ENCODE measurements at regions not wholly inside any gene's neighbourhood (a gene's known extent, or its start where the extent isn't known, plus 50 kb on each side); places are given as distances from the start of the nearest gene placed in this dataset.

- H3K4me1 ChIP-seq = no peaks in the 10 kb centered on the region
- intact Hi-C loops (cut with DNase I) = no loop called here
- no peaks in the 10 kb centered on the region for H3K27me3 ChIP-seq
- H3K36me3 ChIP-seq = no peaks in the 10 kb centered on the region
- ATAC-seq (no peak), DNase-seq (no peak)
- H3K9me3 ChIP-seq = no peaks in the 10 kb centered on the region
- H3K4me3 ChIP-seq = no peak overlapping the region
- no peak for TF ChIP-seq CTCF (IDR thresholded peaks at IDR 0.05)
- H3K27ac ChIP-seq = no peak overlapping the region
Observed at GRCh38 chr15:61720197-61720704, 340.0 kb downstream of the VPS13C start.

GRCh38 chr15:61715082-61715481 is 345.2 kb downstream of the VPS13C start:
- Histone ChIP-seq H3K27me3 (no peaks in the 10 kb centered on the region), H3K36me3 (no peaks in the 10 kb centered on the region), H3K27ac (no peak overlapping the region), H3K4me3 (no peak overlapping the region), H3K4me1 (no peaks in the 10 kb centered on the region), H3K9me3 (no peaks in the 10 kb centered on the region)
- intact Hi-C loops (cut with DNase I) = no loop called here
- DNase-seq (peak in 1 of 4 donors; percentile 12), ATAC-seq (peak; percentile 87)
- TF ChIP-seq CTCF (IDR thresholded peaks at IDR 0.05) = no peak

GRCh38 chr15:61712129-61712759 is 348.0 kb downstream of the VPS13C start:
- H3K27me3 ChIP-seq = no peaks in the 10 kb centered on the region
- DNase-seq (no peak), ATAC-seq (no peak)
- H3K9me3 ChIP-seq = no peaks in the 10 kb centered on the region
- intact Hi-C loops (cut with DNase I) = no loop called here
- no peaks in the 10 kb centered on the region for H3K4me1 ChIP-seq
- no peak overlapping the region for H3K4me3 ChIP-seq
- no peaks in the 10 kb centered on the region for H3K36me3 ChIP-seq
- no peak for TF ChIP-seq CTCF (IDR thresholded peaks at IDR 0.05)
- H3K27ac ChIP-seq = no peak overlapping the region

- H3K9me3 ChIP-seq = no peaks in the 10 kb centered on the region
- peaks cover 0 to 7% of the 10 kb centered on the region in 2 donors for H3K27me3 ChIP-seq
- no peak overlapping the region for H3K4me3 ChIP-seq
- no peaks in the 10 kb centered on the region for H3K4me1 ChIP-seq
- H3K27ac ChIP-seq = no peak overlapping the region
- TF ChIP-seq CTCF (IDR thresholded peaks at IDR 0.05) = no peak
- intact Hi-C loops (cut with DNase I) = no loop called here
- no peak for ATAC-seq
- H3K36me3 ChIP-seq = no peaks in the 10 kb centered on the region
- DNase-seq = no peak
Observed at GRCh38 chr15:61702224-61703020, 357.8 kb downstream of the VPS13C start.

GRCh38 chr15:61701455-61701854 is 358.8 kb downstream of the VPS13C start:
- TF ChIP-seq CTCF (IDR thresholded peaks at IDR 0.05) = no peak
- intact Hi-C loops (cut with DNase I) = no loop called here
- H3K27me3 ChIP-seq = peaks cover 0 to 7% of the 10 kb centered on the region in 2 donors
- H3K27ac ChIP-seq = no peak overlapping the region
- no peaks in the 10 kb centered on the region for H3K36me3 ChIP-seq
- no peak overlapping the region for H3K4me3 ChIP-seq
- no peak for DNase-seq
- no peak for ATAC-seq
- no peaks in the 10 kb centered on the region for H3K4me1 ChIP-seq
- no peaks in the 10 kb centered on the region for H3K9me3 ChIP-seq

All from left lung (tissue), 4 donors.